ENCODE measurements at regions not wholly inside any gene's neighbourhood (a gene's known extent, or its start where the extent isn't known, plus 50 kb on each side); places are given as distances from the start of the nearest gene placed in this dataset.
"Not testable (repeated sequence)": the region's sequence is repeated elsewhere in the genome, so short reads cannot be mapped to it uniquely, and the experiment has no call there.

DNA sequence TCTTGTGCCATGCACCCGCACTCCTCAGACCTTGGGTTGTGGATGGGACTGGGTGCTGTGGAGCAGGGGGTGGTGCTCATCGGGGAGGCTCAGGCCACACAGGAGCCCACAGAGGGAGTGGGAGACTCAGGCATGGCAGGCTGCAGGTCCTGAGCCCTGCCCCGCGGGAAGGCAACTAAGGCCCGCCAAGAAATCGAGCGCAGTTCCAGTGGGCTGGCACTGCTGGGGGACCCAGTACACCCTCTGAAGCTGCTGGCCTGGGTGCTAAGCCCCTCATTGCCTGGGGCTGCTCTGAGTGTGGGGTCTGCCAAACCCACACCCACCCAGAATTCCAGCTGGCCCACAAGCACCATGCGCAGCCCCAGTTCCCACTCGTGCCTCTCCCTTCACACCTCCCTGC is 450.5 kb upstream of the FGF16 start:
- no peak for DNase-seq (ENCODE audit: extremely low read depth, low read depth)

DNA sequence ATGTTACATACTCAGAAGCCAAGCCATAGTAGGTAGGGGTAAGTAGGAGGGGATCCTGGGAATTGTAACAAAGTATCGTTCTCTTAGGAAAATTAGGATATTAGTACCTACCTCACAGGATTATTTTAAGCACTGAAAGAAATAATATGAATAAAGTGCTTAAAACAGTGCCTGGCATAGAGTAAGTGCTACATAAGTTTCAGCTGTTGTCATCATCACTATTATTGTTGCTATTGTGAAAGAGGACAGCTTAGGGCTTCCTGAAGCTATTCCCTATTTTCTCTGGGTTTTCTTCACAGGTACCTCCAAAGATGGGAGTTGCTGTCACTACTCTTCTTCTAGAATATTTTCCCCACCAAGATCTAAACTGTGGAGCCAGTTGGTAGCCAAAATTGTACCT is 443.7 kb upstream of the FGF16 start:
- DNase-seq (ENCODE audit: extremely low read depth, low read depth), result no peak

DNA sequence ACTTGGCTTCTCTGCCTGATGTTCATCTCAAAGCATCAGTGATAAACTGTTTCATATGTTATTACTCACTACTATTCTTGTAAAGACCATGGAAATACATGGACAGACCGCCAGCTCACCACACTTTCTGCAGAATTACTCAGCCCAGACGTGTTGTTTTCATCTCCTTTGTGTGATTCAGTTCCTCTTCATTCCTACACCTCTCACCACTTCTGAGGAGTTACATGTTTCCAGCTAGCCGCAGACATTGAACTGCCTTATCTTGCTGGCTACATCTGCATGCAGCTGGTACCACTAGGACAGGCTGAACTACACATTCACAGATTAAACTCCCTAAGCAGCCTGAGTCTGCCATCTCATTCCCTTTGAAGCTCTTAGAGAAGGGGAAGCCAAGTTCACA is 443.2 kb upstream of the FGF16 start:
- DNase-seq (ENCODE audit: extremely low read depth, low read depth), result no peak

DNA sequence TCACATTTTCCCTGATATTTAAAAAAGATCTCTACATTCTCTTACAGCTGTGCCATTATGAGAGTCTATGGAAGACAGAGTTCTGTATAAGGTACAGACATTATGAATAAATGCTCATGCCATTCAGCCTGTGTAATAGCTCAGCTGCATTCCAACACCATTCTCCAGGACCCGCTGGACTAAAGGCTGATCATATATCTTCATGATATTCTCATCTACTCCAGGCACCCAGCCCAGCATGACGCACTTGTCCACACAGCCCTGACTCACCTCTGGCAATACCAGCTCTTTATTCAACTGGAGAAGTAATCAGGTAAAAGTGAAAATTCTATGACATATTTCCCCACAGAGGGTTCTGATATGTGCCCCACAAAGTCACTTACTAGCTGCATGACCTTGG is 437.5 kb upstream of the FGF16 start:
- no peak for DNase-seq (ENCODE audit: extremely low read depth, low read depth)

DNA sequence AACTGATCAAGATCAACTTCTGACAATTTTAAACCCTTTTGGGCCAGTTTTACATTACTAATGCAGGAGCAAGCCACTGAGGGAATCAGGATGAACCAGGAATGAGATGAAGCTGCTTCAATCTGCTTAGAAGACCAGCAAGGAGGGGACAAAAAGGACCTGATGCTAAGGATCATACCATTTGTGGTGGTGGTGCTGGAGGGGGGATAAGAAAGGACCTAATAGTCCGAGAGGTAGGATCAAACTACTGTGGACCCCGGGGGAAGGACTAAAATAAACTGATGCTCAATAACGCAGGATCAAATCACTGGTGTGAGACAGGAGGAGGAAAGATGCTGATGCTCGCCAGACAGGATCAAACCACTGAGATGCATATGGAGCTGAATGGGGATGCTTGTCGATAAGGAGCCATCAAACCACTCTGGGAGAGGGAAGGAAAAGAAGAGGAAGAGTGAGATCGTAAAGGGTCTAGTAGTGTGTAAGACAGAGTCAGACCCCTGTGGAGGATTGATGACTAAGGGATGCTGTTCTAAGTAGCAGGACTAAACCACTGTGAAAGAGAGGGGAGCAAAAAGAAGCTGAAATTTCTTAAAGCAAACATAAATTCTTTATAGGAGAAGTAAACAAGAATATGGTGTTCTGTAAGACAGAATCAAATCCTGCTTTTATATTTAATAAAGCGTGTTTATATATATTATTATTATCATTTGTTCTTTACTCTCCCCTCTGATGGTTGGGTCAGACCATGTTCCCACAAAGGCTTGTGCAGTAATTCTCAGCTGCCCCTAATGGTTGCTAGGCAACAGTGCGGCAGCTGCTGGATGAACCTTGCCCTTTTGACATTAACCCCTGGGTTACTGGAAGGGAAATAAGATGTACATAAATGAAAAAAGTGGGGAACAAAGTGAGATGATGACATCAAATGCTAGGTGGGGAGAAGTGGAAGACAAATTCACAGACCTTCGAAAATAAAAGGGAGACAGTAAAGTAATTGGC is 432.5 kb upstream of the FGF16 start:
- no peak for DNase-seq (ENCODE audit: extremely low read depth, low read depth)

DNA sequence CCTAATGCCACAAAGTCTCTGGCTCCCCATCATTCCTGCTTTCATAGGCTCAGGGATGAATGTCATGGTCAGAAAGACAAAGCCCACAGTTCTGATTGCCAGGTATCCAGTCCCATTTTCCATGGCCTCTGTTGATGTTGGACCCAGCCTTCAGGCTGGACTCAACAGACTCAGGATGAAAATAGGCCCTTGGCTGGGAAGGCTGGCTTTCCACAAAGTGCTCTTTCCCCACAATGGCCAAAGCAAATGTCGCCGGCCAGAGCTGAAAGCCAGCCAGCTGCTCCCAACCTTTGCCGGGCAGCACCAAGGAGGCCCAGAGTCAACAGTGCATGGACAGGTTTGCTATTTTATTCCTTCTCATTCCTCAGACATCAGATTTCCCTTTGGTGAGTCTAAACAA is 430.1 kb upstream of the FGF16 start:
- DNase-seq (ENCODE audit: extremely low read depth, low read depth), result no peak

DNA sequence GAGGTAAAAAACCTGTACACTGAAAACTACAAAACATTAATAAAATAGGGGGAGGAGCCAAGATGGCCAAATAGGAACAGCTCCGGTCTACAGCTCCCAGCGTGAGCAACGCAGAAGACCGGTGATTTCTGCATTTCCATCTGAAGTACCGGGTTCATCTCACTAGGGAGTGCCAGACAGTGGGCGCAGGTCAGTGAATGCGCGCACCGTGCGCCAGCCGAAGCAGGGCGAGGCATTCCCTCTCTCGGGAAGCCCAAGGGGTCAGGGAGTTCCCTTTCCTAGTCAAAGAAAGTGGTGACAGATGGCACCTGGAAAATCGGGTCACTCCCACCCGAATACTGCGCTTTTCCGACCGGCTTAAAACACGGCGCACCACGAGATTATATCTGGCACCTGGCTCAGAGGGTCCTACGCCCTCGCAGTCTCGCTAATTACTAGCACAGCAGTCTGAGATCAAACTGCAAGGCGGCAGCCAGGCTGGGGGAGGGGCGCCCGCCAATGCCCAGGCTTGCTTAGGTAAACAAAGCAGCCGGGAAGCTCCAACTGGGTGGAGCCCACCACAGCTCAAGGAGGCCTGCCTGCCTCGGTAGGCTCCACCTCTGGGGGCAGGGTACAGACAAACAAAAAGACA is 400.9 kb upstream of the FGF16 start:
- not testable (repeated sequence) for DNase-seq (ENCODE audit: extremely low read depth, low read depth)

DNA sequence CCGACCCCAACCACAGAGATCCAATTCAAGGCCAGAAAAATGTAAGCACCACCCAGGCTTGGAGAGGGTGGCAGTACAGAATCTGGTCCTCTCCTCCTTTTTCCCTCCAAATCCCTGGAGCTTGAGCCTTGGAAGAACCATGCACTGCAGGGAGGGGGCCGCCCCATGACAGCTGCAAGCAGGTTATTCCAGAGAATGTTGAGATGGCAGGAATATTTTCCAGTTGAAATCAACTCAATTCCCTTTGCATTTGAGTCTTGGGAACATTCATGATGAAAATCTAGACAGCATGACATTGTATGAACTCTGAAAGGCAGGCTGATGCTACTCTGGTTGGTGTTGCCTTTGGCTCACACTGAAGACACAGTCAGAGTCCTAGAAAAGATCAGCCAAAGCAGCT is 386.6 kb upstream of the FGF16 start:
- DNase-seq (ENCODE audit: extremely low read depth, low read depth), result no peak

DNA sequence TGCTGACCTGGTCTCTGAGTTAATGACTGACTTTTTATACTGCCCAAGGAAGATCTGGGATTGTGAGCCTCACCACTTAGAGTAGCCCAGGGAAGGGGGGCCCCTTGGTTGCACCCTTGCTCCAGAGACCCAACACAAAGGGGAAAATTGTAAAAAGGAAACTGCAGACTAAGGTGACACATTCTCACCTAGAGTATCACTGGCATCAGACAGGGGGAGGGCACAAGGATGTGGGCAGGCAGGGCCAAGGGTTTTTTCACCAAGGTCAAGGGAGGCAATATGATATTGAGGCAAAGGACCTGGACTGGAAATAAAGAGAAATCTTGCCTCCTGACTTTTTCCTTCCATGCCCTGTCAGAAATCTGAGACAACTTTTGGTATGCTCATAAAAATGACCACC is 386.2 kb upstream of the FGF16 start:
- no peak for DNase-seq (ENCODE audit: extremely low read depth, low read depth)

DNA sequence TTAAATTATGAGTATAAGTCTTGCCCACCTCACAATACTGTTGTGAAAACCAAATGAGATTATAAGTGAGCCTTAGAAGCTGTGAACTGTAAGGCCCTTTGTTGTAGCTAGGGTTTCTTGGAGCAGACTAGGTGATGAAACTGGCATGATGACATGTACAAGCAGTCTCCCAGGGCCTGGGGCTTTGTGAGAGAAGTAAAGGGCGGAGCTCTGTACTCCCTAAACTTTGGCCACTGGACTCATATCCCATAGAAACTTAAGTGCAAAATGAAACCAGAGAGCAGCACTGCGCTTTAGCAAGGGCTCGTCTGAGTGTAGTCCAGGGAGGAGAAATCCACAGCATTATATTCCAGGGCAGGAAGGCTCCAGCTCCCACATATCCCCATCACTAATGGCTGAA is 385.6 kb upstream of the FGF16 start:
- no peak for DNase-seq (ENCODE audit: extremely low read depth, low read depth)

DNA sequence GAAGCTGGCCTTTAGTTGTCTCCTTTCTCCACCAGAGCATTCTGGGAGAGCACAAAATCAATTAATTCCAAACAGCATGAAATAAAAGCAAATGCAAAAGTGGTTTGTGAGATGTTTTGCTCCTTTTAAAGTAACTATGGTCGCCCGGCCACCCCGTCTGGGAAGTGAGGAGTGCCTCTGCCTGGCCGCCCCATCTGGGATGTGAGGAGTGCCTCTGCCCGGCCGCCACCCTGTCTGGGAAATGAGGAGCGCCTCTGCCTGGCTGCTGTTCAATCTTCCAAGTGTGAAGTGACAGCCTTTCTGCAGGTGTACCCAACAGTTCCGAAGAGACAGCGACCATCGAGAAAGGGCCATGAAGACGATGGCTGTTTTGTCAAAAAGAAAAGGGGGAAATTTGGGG is 381.3 kb upstream of the FGF16 start:
- DNase-seq (ENCODE audit: extremely low read depth, low read depth), result no peak

DNA sequence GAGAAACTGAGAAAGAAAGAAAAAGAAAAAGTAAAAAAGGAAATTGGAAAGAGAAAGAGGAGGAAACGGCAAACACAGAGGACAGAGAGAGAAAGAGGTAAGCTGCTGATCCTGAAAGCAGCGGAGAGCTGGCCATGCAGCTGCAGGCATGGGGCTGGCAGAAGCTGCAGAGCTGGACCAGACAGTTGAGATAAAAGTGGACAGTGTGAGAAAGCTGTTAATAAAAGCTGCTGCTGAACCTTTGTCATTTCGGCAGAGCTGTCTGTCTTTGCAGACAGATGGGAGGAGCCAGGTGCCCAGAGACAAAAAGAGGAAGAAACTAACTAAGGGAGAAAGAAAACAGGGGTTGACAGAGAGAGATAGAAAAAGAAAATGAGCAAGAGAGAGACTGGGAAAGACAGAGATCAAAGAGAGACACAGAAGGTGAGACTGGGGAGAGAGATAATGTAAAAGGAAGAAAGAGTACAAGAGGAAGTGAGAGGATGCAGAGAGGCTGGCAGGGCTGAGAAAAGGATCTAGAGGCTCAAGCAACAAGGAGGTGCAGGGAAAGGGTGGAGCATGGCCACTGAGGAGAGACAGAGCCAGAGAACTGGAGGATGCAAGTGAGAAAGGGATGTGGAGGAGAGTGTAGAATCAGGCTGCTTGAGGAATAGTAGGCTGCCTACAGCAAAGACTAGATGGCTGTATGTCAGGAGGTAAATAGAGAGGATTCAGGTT is 376.8 kb upstream of the FGF16 start:
- no peak for DNase-seq (ENCODE audit: extremely low read depth, low read depth)

DNA sequence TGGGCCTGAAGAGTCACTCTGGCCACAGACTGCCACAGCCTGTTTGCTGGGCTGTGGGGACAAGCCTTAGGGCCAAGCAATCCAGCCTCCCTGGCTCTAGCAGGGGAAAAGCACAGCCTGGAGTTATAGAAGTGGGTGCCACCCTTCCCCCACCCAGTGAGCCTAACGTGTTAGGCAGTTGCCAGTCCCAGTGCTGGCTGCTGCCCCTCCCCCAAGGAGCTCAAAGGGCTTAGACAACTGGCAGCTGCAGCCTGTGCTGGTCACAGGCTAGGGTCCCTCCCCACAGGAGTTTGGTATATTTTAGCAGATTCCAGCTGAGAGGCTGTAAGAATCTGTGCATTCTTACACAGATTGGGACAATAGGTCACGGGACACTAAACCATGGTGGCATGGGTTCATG is 370.3 kb upstream of the FGF16 start:
- DNase-seq (ENCODE audit: extremely low read depth, low read depth), result no peak

DNA sequence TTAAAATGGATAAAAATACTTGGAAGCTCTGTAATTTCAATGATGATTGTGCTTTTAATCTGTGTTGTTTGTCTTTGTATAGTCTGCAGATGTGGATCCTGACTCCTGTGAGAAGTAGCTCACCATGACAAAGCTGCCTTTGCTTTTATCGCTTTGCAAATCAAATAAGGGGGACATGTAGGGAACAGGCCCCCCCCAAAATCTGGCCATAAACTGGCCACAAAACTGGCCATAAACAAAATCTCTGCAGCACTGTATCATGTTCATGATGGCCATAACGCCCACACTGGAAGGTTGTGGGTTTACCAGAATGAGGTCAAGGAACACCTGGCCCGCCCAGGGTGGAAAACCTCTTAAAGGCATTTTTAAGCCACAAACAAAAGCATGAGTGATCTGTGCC is 366.0 kb upstream of the FGF16 start:
- not testable (repeated sequence) for DNase-seq (ENCODE audit: extremely low read depth, low read depth)

DNA sequence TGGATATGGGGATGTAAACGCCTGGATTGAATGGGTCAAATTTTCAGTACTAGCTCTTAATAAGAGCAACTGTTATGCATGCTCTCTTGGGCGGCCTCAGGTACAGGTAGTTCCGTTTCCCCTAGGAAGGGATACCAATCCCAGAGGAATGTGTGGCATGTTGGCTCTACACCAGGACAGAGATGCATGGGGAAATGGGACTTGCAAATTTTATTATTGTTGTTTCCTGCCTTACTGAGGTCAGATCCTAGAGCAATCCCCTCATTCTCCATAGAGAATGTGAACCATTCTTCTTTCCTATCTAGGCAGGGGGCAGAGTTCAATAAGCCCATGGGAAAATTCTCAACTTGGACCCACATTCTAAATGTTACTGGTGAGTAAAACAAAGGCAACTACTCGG is 361.8 kb upstream of the FGF16 start:
- no peak for DNase-seq (ENCODE audit: extremely low read depth, low read depth)

DNA sequence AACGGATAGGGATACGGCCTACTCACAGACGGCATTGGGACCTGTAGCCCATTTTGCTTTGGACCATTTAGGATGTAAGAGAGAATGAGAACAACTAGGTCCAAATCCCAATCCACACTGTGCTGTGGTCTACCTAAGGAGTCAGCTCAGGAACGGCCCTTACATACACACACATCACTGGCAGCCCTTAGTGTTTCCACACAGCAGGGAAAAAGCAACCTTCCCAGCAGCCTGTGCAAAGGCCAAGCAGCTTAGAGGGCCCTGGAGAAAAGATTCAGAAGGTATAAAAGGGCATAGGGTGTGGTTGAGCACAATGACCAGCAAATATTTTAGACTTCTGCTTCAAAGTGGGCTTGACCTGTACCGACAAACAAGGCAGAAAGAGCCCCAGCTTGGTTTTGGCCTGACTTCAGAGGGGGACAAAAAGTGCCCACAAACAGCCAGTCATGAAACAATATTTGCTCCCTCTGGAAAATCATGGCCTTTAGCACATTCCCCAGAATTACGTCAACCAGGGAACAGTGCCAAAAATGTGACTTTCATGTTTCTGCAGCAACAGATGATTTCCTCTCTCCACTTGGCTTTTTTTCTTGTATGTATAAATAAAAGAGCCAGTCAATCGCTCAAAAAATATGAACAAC is 359.5 kb upstream of the FGF16 start:
- peak; percentile 14 for DNase-seq (ENCODE audit: extremely low read depth, low read depth)

DNA sequence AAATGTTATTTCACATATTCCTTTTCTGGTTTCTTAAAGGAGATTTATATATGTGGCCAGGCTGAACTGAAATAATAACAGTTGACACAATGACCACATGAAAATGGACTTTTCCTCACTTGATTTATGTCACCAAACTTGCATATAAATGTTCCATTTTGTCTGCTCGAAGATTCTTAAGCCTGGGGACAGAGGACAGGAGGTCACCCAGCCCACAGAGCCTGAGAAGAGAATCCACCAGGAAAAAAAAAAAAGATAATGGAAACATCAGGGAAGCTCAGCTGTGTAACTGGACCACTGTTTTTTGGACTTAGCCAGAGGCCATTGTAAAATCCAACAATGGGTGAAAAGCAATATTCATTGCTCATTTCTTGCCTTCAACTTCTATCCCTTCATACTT is 359.0 kb upstream of the FGF16 start:
- no peak for DNase-seq (ENCODE audit: extremely low read depth, low read depth)

DNA sequence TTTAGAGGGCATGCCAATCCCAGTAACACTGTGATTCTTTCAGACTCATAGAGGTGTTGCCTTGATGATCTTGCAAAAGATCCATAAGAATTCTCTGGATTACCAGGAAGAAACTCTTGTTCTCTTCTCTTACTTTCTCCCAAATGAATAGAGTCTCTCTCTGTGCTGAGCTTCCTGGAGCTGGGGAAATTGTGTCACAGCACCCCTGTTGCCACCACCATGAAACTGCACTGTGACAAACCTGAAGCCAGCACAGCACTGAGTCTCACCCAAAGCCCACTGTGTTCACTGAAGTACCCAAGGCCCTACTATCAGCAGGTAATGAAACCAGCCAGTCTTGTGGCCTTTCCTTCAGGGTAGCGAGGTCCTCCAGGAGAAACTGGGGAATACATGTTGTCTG is 332.7 kb upstream of the FGF16 start:
- no peak for DNase-seq (ENCODE audit: extremely low read depth, low read depth)

DNA sequence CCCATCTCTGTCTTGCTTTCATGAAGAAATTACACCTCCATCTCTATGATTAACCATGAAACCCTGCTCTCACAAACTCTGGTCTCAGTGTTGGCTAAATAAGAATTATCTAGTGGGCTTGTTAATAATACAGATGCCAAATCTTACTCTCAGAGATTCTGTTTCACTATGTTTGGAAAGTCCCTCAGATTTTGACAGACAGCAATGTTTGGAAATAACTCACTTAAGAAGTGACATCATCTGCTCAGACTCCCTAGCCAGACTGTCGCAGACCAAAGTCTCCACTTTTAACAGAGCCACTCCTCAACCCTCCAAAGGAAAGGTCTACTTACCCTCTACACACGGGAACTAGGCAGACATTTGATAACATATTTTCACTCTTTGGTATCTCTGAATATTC is 328.5 kb upstream of the FGF16 start:
- no peak for DNase-seq (ENCODE audit: extremely low read depth, low read depth)

DNA sequence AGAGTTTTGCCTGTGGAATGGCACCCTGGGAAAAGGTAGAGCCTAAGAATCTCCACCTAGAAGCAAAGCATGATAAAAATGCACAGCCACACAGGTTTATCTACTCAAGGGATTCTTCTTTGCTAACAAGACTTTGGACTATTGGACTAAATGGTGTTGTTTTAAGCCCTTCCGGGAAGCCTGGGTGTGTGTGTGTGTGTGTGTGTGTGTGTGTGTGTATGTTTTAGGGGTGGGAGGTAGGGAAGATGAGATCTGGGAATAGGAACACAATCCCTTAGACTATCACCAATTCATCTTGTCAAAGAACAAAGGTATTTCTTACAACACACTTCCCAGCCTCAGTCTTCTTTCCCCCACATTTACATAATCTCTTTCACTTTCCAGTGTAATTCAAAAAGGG is 327.5 kb upstream of the FGF16 start:
- no peak for DNase-seq (ENCODE audit: extremely low read depth, low read depth)

DNA sequence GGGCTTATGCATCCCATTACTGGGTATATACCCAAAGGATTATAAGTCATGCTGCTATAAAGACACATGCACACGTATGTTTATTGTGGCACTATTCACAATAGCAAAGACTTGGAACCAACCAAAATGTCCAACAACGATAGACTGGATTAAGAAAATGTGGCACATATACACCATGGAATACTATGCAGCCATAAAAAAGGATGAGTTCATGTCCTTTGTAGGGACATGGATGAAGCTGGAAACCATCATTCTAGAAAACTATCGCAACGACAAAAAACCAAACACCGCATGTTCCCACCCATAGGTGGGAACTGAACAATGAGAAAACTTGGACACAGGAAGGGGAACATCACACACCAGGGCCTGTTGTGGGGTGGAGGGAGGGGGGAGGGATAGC is 323.3 kb upstream of the FGF16 start:
- DNase-seq (ENCODE audit: extremely low read depth, low read depth), result not testable (repeated sequence)

All from NCI-H460 (cell line).